ENCODE measurements at regions not wholly inside any gene's neighbourhood (a gene's known extent, or its start where the extent isn't known, plus 50 kb on each side); places are given as distances from the start of the nearest gene placed in this dataset.

GRCh38 chr7:81562581-81562980 lies 207.3 kb downstream of the HGF start:
- intact Hi-C loops (cut with DNase I), result no loop called here
- no peak for DNase-seq
- Histone ChIP-seq H3K27ac (no peak overlapping the region), H3K9me3 (no peaks in the 10 kb centered on the region), H3K36me3 (no peaks in the 10 kb centered on the region), H3K4me1 (no peaks in the 10 kb centered on the region), H3K4me3 (no peak overlapping the region), H3K27me3 (no peaks in the 10 kb centered on the region)
- WGBS, 2 donors, result 63 to 69% methylated on average over 5 of the region's 5 CpGs
- TF ChIP-seq POLR2A (IDR thresholded peaks at IDR 0.05), result no peak
- TF ChIP-seq POLR2AphosphoS5 (IDR thresholded peaks at IDR 0.05), result no peak
- TF ChIP-seq CTCF (IDR thresholded peaks at IDR 0.05), result no peak
- TF ChIP-seq EP300 (IDR thresholded peaks at IDR 0.05), result no peak

GRCh38 chr7:81560708-81561107 lies 209.1 kb downstream of the HGF start:
- no peak overlapping the region for H3K27ac ChIP-seq
- DNase-seq, result no peak
- no peaks in the 10 kb centered on the region for H3K4me1 ChIP-seq
- no peaks in the 10 kb centered on the region for H3K27me3 ChIP-seq
- 81 to 92% methylated on average over 5 of the region's 5 CpGs for WGBS, 2 donors
- intact Hi-C loops (cut with DNase I), result no loop called here
- no peak overlapping the region for H3K4me3 ChIP-seq
- H3K36me3 ChIP-seq, result no peaks in the 10 kb centered on the region
- no peak for TF ChIP-seq POLR2A (IDR thresholded peaks at IDR 0.05)
- no peak for TF ChIP-seq EP300 (IDR thresholded peaks at IDR 0.05)
- TF ChIP-seq CTCF (IDR thresholded peaks at IDR 0.05), result no peak
- TF ChIP-seq POLR2AphosphoS5 (IDR thresholded peaks at IDR 0.05), result no peak
- H3K9me3 ChIP-seq, result no peaks in the 10 kb centered on the region

GRCh38 chr7:81549484-81550016 lies 220.3 kb downstream of the HGF start:
- peaks cover 0 to 5% (median 0%) of the 10 kb centered on the region in 4 donors for H3K4me1 ChIP-seq
- intact Hi-C loops (cut with DNase I), result no loop called here
- DNase-seq, result no peak
- WGBS, 2 donors, result 91 to 94% methylated on average over 8 of the region's 8 CpGs
- H3K9me3 ChIP-seq, result no peaks in the 10 kb centered on the region
- no peak overlapping the region for H3K4me3 ChIP-seq
- no peaks in the 10 kb centered on the region for H3K27me3 ChIP-seq
- no peak for TF ChIP-seq EP300 (IDR thresholded peaks at IDR 0.05)
- no peak for TF ChIP-seq POLR2AphosphoS5 (IDR thresholded peaks at IDR 0.05)
- TF ChIP-seq CTCF (IDR thresholded peaks at IDR 0.05), result no peak
- no peak for TF ChIP-seq POLR2A (IDR thresholded peaks at IDR 0.05)
- H3K27ac ChIP-seq, result no peak overlapping the region
- H3K36me3 ChIP-seq, result no peaks in the 10 kb centered on the region

GRCh38 chr7:81534996-81535395 lies 234.9 kb downstream of the HGF start:
- WGBS, 2 donors, result 62 to 78% methylated on average over 1 of the region's 1 CpG
- Histone ChIP-seq H3K4me1 (no peaks in the 10 kb centered on the region), H3K9me3 (no peaks in the 10 kb centered on the region), H3K4me3 (no peak overlapping the region), H3K27ac (no peak overlapping the region), H3K27me3 (no peaks in the 10 kb centered on the region), H3K36me3 (no peaks in the 10 kb centered on the region)
- intact Hi-C loops (cut with DNase I), result no loop called here
- TF ChIP-seq CTCF (IDR thresholded peaks at IDR 0.05) (no peak), POLR2AphosphoS5 (IDR thresholded peaks at IDR 0.05) (no peak), POLR2A (IDR thresholded peaks at IDR 0.05) (no peak), EP300 (IDR thresholded peaks at IDR 0.05) (no peak)
- no peak for DNase-seq

GRCh38 chr7:81534446-81534845 lies 235.4 kb downstream of the HGF start:
- H3K27me3 ChIP-seq, result no peaks in the 10 kb centered on the region
- 74 to 87% methylated on average over 3 of the region's 3 CpGs for WGBS, 2 donors
- no peaks in the 10 kb centered on the region for H3K9me3 ChIP-seq
- TF ChIP-seq CTCF (IDR thresholded peaks at IDR 0.05), result no peak
- TF ChIP-seq POLR2A (IDR thresholded peaks at IDR 0.05), result no peak
- TF ChIP-seq EP300 (IDR thresholded peaks at IDR 0.05), result no peak
- no peak for TF ChIP-seq POLR2AphosphoS5 (IDR thresholded peaks at IDR 0.05)
- DNase-seq, result no peak
- no peak overlapping the region for H3K4me3 ChIP-seq
- H3K27ac ChIP-seq, result no peak overlapping the region
- H3K36me3 ChIP-seq, result no peaks in the 10 kb centered on the region
- H3K4me1 ChIP-seq, result no peaks in the 10 kb centered on the region
- intact Hi-C loops (cut with DNase I), result no loop called here

Measured in sigmoid colon (tissue), 6 donors.